ENCODE measurements at regions not wholly inside any gene's neighbourhood (a gene's known extent, or its start where the extent isn't known, plus 50 kb on each side); places are given as distances from the start of the nearest gene placed in this dataset.

DNA sequence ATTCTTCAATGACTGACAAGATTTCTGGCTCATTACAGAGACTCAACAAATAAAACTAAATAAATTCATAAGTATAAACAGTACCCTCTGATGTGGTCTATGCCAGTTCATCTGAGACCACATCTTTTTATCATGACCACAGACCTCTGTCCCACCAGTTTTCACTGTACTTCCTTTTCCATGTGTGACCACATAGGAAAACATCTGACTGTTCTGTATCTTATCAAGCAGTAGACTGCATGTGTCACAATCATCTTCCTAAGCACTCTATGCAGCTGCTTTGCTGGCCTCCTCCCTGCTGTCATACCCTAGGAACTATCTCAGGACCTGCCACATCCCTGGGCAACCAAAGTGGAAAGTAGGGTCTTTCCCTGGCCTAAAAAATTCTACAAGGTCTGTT is 205.0 kb upstream of the ZNF462 start:
- no peak for ATAC-seq
- TF ChIP-seq TOX (CRISPR knock-in tag; IDR thresholded peaks at IDR 0.05; ENCODE audit: borderline replicate concordance) (no peak), ZFP30 (CRISPR knock-in tag; IDR thresholded peaks at IDR 0.05) (no peak), ZNF565 (CRISPR knock-in tag; conservative IDR thresholded peaks at IDR 0.05; ENCODE audit: low read depth) (no peak), GLIS3 (CRISPR knock-in tag; IDR thresholded peaks at IDR 0.05) (no peak)

DNA sequence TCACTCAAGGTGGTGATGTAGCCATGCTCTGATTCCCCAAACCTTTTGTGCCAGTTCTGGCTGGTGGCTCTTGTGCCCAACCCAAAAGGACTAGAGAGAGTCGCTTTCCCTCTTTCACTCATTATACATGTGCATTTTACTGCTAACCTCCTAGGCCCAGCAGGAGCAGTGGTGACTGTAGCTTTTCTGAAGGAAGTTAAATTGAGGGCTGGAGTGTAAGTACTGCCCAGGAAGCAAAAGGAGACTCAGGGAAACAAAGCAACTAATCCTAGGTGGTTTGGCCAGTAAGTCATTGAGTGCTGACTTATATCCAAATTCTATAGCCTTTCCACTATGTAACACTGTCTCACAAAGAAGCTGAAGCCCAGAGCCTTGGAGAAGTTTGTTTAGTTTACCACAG is 194.4 kb upstream of the ZNF462 start:
- TF ChIP-seq CREB5 (CRISPR knock-in tag; IDR thresholded peaks at IDR 0.05; ENCODE audit: low read depth) (no peak), ZC3H10 (CRISPR knock-in tag; IDR thresholded peaks at IDR 0.05) (no peak), ZFP3 (CRISPR knock-in tag; IDR thresholded peaks at IDR 0.05) (no peak), RARB (CRISPR knock-in tag; IDR thresholded peaks at IDR 0.05) (no peak), ZNF70 (CRISPR knock-in tag; IDR thresholded peaks at IDR 0.05) (no peak), CSDC2 (CRISPR knock-in tag; IDR thresholded peaks at IDR 0.05) (no peak)
- no peak for ATAC-seq

DNA sequence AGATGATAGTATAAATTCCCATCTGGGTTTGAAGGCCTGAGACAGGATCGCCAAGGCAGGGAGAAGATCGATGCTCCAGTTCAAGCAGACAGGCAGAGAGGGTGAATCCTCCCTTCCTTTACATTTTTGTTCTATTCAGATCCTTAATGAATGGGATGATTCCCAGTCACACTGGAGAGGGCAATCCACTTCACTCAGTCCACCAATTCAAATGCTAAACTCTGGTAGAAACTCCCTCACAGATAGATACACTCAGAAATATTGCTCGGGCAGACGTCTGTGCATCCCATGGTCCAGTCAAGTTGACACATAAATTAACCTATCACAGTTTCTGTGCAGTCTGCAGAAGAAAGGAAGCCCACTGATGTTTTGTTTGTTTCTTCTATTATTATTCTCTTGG is 193.1 kb upstream of the ZNF462 start:
- ATAC-seq = no peak
- TF ChIP-seq TOX (CRISPR knock-in tag; IDR thresholded peaks at IDR 0.05; ENCODE audit: borderline replicate concordance) (no peak), ZFP30 (CRISPR knock-in tag; IDR thresholded peaks at IDR 0.05) (no peak), BACH2 (CRISPR knock-in tag; IDR thresholded peaks at IDR 0.05; ENCODE audit: borderline replicate concordance) (no peak), OSR1 (CRISPR knock-in tag; IDR thresholded peaks at IDR 0.05) (no peak), ZC3H10 (CRISPR knock-in tag; IDR thresholded peaks at IDR 0.05) (no peak), ISL1 (CRISPR knock-in tag; IDR thresholded peaks at IDR 0.05) (no peak)
- TF ChIP-seq, protein P1, sequence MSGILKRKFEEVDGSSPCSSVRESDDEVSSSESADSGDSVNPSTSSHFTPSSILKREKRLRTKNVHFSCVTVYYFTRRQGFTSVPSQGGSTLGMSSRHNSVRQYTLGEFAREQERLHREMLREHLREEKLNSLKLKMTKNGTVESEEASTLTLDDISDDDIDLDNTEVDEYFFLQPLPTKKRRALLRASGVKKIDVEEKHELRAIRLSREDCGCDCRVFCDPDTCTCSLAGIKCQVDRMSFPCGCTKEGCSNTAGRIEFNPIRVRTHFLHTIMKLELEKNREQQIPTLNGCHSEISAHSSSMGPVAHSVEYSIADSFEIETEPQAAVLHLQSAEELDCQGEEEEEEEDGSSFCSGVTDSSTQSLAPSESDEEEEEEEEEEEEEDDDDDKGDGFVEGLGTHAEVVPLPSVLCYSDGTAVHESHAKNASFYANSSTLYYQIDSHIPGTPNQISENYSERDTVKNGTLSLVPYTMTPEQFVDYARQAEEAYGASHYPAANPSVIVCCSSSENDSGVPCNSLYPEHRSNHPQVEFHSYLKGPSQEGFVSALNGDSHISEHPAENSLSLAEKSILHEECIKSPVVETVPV (CRISPR knock-in tag; IDR thresholded peaks at IDR 0.05) = no peak

GRCh38 chr9:106670418-106670817 is 192.5 kb upstream of the ZNF462 start:
- no peak for TF ChIP-seq PPARA (CRISPR knock-in tag; IDR thresholded peaks at IDR 0.05; ENCODE audit: borderline replicate concordance)
- TF ChIP-seq ARNTL (CRISPR knock-in tag; IDR thresholded peaks at IDR 0.05; ENCODE audit: borderline replicate concordance, low read depth) = no peak
- TF ChIP-seq CSDC2 (CRISPR knock-in tag; IDR thresholded peaks at IDR 0.05) = no peak
- no peak for TF ChIP-seq TOX (CRISPR knock-in tag; IDR thresholded peaks at IDR 0.05; ENCODE audit: borderline replicate concordance)
- no peak for TF ChIP-seq OSR1 (CRISPR knock-in tag; IDR thresholded peaks at IDR 0.05)
- no peak for TF ChIP-seq ZC3H10 (CRISPR knock-in tag; IDR thresholded peaks at IDR 0.05)
- no peak for TF ChIP-seq PATZ1 (CRISPR knock-in tag; IDR thresholded peaks at IDR 0.05; ENCODE audit: borderline replicate concordance)
- TF ChIP-seq ZNF8 (CRISPR knock-in tag; IDR thresholded peaks at IDR 0.05) = no peak
- TF ChIP-seq RARB (CRISPR knock-in tag; IDR thresholded peaks at IDR 0.05) = no peak
- TF ChIP-seq ZFP30 (CRISPR knock-in tag; IDR thresholded peaks at IDR 0.05) = no peak
- TF ChIP-seq GLIS3 (CRISPR knock-in tag; IDR thresholded peaks at IDR 0.05) = no peak
- no peak for TF ChIP-seq SNAI2 (CRISPR knock-in tag; IDR thresholded peaks at IDR 0.05)
- TF ChIP-seq, protein P1 (CRISPR knock-in tag; IDR thresholded peaks at IDR 0.05) = no peak
- TF ChIP-seq ISL1 (CRISPR knock-in tag; IDR thresholded peaks at IDR 0.05) = no peak
- no peak for TF ChIP-seq TSHZ2 (CRISPR knock-in tag; IDR thresholded peaks at IDR 0.05)
- TF ChIP-seq ZFP3 (CRISPR knock-in tag; IDR thresholded peaks at IDR 0.05) = no peak
- no peak for TF ChIP-seq TCF4 (CRISPR knock-in tag; IDR thresholded peaks at IDR 0.05; ENCODE audit: borderline replicate concordance)
- TF ChIP-seq ZNF70 (CRISPR knock-in tag; IDR thresholded peaks at IDR 0.05) = no peak
- TF ChIP-seq ZNF565 (CRISPR knock-in tag; conservative IDR thresholded peaks at IDR 0.05; ENCODE audit: low read depth) = no peak
- TF ChIP-seq ESRRG (CRISPR knock-in tag; IDR thresholded peaks at IDR 0.05) = no peak
- ATAC-seq = no peak
